Stimulated activated CD4-positive, alpha-beta T cell treated with anti-CD3 and anti-CD28 coated beads, TNF-alpha, amount 100 ng/mL, for 4 hours (primary cell): ENCODE measurements at regions not wholly inside any gene's neighbourhood (a gene's known extent, or its start where the extent isn't known, plus 50 kb on each side); places are given as distances from the start of the nearest gene placed in this dataset.

ENCODE experiments used
- DNase-seq, 3 experiments: peaks; one replicate each; pipeline ENCODE4 v3.0.0-alpha.2; 2020; ENCODE audit warnings: low read depth in 3 of 3

DNA sequence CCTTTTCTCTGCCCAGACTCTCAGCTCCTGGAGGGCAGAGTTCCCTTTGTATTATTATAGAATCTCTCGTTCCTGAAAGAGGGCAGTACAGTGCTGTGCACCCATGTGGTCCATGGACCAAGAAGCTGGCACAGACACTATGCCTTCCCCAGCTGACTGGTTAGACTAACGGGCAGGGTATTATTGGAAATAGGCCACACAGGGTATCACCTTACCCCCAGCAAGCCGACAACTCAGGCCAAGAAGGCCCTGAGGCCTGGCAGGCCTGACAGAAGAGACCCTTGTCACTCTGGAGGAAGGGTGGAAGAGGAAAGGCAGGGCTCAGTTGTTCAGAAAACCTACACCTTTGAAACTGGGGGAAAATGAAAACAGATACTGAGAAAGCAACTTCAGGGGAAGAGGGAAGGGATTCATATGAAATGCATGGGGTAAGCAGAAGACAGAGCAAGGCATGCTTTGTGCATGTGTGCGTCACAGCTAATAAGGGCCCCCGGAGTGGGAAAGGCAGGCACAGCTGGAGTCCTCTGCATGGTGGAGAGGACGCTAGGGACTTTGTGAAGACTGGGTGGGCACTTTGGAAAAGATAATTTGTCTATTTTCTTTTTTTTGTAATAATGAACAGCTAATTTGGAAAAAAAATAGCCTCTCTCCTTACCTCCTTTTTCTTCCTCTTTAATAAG lies 476.8 kb upstream of the CELF4 start:
- no peak for DNase-seq

DNA sequence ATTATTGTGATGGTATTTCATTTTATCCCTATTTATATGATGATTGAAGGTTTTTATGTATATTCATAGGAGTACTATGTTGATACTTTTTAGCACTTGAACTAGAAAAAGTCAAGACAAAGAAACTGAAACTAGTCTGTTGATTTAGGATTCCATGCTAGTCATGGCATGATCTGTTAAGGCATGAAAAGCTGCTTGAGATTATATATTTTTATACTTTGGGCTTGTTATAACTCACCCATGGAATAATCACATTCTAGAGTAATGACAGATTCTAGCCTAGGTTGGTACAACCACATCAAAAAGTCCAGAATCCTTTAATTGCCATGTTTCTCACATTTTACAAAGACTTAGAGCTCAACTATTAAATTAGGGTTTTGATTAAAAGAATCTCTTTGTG lies 472.6 kb upstream of the CELF4 start:
- DNase-seq, result no peak

DNA sequence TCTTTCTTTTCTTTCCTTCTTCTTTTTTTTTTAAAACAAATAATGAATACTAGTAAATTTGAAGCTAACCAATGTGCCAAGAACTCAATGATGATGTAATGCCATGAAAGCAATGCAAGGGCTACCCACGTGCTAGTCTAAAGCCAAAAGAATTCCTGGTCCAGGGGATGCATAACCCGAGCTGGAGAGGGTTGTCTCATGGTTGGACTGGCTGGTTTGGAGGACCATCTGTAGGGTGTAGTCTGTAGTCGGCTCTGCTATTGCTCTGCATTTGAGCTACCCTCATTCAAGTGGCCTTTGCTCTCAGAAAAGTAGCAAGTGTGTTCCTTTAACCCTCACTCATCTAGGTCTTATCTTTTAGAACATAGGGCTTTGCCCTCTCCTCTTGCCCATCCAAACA lies 469.6 kb upstream of the CELF4 start:
- DNase-seq, result no peak

DNA sequence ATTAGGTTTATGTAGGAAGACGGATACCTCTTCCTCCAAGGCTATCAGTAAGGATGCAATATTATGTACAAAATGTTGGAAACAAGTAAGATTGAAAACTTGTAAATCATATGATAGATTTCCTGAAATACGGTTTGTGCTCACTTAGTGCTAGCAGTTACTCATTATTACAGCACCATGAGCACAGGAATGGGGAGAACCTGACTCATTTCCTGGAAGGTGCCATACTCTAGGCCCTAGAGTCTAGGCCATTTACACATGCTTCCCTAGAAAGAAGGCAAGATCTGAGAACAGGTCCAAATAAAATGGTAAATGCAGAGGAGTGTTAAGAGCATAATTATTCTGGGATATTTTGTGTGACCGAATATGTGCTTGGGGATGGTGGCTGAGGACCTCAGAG lies 467.7 kb upstream of the CELF4 start:
- no peak for DNase-seq

DNA sequence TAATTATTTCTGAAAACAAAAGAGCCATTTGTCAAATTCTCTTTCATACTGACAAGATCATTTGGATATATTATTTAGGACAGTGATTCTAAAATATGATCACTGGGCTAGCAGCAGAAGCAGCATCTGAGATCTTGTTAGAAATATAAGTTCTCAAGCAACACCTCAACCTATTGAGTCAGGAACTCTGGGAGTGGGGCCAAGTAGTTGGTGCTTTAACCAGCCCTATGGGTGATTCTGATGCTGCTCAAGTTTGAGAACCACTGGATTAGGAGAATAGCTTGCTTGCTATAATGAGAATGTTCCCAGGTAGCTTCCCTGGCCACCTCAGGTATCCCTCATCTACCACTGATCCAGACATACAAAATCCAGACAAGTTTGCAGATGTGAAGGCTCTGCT lies 466.9 kb upstream of the CELF4 start:
- no peak for DNase-seq

DNA sequence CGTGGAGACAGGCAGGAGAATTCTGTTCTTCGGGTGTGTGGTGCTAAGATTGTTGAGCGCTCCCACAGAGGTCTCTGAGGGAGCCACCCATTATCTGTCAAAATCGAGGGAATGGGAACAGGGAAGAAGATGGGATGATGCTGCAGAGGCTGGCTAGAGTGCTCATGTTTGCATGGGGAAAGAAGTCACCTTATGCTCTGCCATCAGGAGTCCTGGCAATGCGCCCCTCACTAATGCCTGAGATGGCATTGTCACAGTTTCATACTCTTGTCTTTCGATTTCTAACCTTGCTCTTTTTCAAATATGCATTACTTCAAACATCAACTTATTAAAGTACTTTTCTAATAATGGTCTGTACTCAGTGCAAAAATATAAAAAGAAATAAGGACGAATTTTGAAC lies 463.3 kb upstream of the CELF4 start:
- DNase-seq, result no peak

DNA sequence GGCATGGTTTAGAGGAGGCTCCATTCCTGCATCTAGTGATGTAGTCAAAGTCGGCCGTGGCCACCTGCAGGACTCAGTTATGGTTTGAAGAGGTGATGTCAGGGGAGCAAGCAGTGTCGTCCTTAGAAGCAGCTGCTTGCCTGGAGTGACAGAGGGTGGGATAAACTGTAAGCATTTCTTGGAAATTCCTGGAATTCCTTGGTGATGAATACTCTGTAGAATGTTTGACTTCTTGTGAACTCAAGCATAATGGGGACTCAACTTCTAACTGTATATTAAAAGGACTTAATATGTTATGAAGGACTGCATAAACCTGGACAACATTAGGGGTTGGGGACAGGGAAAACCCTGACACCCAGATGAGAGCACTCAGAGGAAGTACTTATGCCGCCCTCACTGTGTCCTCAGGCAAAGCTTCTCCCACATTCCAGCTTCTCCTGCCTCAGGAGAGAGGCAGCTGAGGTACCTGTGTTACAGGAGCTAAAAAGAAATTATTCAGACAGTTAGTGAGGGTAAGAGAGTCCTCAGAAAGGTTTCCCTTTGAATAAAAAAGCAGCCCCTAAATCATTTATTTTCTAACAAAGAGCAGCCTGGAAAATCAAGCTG lies 459.9 kb upstream of the CELF4 start:
- no peak for DNase-seq

DNA sequence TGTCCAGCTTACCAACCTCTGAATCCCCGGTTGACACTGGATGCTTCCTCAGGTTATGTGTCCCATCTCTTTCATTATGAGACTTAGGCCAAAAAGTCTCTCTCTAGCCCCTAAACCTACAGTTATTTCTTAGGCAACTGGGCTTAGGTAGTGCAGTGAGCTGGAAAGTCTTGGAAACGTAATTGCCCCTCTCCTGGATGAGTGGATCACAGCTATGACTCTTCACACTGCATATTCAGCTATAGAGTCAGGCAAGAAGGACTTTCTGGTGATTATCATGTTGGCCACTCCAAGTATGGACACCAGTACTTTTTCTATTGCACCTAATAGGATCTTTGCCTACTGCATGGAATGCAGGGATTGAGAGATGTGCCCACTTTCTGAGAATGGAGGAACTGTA lies 458.3 kb upstream of the CELF4 start:
- DNase-seq, result no peak

DNA sequence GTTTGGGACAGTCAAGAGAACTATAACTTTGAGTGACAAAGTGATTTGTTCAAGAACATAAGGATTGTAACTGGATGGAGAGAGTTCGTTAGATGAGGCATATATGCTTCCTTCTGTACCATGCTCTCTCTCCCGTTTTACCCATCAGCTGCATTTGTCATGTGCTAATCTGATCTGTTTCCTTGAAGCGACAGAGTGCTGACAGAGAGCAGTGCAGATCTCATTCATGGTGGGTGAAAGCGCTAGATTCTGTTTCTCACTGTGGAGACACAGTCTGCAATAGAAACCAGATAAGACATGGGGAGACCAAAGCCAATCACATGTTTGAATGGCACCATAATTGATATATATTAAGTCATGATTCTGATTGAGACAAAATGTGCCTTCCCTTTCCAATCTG lies 456.6 kb upstream of the CELF4 start:
- no peak for DNase-seq

DNA sequence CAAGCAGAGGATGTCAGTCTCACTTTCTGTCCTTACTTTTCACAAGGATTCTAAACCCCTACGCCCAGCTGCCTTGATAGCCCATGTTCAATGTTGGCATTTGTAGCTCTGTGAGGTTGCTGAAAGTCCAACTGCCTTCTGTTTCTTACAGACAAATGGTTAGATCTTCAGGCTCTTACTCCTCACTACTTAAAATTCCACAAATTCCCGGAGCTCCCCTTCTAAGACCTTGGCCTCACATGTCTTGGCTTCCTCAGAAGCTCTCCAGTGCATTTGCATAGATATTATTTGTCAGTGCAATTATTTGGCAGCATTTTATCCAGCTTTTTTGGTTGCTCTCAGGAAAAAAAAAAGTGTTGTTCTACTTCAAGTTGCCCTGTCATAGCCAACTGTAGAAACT lies 453.7 kb upstream of the CELF4 start:
- DNase-seq, result no peak

DNA sequence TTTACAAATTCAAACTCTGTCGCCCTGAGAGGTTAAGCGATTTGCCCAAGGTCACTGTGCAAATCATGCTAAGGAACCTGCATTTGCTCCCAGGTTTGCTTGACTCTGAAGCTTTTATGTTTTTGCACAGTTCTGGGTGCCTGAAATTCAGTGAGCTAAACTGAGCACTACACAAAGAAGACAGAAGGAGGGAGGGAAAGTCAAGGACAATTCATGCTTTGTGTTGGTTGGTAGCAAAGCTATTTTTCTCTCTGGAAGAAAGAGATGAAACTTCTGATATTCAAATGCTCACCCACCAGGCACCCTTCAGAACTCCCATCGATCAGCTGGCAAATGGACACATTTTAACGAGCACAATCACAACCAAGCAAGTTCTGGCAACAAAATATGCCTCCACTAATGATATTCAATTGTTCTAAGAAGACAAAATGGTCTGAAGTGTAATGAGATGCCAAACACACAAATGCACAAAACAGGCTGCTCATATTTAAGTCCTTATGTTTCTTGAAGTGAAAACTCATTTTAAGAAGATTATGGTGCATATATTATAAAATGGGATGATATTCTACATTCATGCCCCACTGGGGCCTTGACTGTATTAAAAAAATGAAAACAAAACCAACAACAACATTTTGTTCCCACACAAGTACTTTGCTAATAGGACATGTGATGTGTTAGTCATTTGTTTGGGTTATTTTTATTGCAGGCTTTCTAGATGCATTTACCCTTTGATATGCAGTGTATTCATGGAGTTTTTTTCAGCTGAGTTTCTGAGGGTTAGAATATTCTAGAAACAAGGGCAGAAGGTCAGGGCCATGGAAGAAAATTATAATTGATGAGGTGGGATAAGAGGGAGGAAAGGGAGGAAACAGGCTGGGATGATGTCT lies 445.6 kb upstream of the CELF4 start:
- DNase-seq, result no peak

DNA sequence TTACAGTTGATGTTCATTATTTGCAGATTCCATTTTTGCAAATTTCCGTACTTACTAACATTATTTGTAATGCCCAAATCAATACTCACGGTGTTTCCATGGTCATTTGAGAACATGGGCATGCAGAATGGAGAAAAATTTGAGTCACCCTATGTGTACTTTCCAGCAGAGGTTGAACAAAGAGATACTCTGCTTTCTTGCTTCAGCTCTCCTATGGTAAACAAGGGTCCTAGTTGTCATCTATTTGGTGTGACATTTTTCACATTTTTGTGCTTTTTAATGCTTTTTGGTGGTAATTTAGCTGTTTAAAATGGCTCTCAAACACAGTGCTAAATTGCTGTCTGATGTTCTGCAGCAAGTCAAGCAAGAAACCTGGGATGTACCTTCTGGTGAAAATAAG lies 444.4 kb upstream of the CELF4 start:
- no peak for DNase-seq

DNA sequence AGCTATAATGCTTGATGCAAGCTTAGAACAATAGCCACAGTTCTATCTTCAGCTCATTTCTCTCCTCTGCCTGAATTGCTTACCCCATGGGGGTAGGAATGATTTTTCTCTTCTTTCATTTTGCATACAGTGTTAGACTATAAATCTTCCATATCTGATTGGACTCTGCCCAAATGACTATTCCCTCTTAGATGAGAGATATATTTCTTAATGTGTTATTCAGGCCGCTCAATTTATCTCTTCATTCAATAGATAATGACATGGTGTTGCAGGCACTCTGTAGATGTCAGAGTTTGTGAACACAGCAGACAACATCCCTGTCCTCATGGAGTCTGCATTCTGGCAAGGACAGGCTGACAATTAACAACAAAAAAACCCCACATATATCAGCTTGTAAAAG lies 443.7 kb upstream of the CELF4 start:
- no peak for DNase-seq

DNA sequence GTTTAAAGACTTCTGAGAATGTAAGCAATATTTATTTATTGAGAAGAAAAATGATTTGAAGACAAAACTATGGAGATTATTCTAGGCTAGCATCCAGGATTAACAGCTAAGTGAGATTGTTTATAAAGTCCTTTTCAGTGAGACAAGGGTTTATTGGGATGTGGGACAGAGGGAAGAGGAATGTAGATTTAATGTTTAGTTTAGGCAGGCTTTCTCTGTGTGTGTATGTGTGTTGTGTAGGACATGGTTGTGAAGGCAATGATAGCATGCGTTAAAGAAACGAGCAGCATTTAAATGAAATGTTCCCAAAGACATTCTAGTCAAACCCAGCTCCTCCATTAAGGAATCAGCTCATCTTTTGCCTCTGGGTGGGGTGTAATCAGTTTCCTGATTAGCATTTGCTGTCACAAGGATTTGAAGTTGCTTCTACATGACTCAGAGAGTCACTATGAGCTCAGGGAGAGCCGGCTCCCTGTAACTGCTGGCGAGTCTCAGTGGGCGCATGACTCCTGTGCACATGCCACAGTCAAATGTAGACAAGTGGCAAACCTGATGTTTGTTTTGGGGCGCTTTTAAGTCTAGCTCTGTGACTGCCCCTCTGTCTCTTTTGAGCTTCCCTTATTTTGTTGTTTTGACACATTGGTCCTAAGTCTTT lies 442.2 kb upstream of the CELF4 start:
- no peak for DNase-seq

DNA sequence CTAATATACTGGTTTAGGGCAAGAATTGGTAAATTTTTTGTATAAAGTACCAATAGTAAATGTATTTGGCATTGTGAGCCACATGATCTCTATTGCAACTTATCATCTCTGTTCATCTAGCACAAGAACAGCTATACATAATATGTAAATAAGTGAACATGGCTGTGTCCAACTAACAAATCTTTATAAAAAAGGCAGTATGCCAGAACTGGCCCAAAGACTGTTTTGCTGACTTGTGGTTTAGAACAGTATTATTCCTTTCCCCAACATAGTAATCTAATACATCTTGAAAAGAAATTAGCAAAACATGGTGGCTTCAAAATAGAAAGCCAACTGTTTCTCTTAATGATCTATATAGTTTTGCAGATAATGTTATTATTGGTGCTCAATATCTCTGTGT lies 441.4 kb upstream of the CELF4 start:
- DNase-seq, result no peak

DNA sequence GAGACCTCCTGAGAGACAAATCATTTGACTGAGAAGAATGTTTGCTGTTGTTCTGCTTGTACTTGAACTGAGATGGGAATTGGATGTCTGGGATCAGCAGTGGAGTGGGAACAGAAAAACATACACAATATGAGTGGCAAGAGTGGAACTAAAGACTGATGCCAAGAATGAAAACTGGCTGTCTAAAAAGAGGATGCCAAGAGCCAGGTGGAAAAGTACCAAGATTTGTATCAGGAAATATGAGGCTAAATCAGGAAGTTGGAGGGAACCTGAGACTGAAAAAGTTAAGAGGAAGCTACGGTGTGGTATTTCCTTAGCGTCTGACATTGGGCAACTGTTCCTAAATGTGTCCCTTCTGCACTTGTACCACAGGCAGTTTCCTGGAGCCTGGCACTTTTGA lies 440.9 kb upstream of the CELF4 start:
- no peak for DNase-seq

DNA sequence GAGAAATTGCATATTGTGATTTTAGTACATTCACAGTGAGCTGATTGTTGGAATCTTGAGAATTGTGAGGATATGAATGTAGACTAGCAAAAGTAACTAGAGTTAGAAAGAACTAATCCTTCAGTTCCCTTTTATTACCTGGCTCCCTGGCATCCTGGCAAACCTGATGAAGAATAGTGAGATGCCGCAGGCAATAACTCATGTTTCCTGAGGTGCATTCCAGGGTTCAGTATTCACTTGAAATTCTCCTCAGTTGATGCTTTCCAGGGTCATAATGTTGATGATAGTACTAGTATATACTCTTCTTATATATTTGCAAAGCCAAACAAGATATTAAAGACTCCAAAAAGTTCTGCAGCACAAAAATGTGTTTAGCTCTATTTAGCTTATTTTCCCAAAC lies 432.1 kb upstream of the CELF4 start:
- no peak for DNase-seq

DNA sequence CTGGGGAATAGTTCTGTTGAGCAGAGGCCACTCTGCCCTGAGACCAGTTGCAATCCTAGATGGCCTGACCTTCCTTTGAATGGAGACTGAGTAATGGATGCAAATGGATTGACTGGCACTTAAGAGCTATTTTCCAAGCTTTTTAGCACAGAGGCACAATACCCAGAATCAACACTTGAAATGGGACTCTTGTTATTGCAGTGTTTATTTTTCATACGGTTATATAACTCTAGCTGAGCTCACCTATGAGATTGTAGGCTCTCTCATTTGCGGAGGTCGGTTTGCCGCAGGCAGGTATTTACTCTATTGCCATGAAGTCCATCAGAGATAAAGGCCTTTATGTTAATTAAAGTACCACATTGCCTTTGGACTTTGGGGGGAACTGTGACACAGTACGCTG lies 422.3 kb upstream of the CELF4 start:
- no peak for DNase-seq

DNA sequence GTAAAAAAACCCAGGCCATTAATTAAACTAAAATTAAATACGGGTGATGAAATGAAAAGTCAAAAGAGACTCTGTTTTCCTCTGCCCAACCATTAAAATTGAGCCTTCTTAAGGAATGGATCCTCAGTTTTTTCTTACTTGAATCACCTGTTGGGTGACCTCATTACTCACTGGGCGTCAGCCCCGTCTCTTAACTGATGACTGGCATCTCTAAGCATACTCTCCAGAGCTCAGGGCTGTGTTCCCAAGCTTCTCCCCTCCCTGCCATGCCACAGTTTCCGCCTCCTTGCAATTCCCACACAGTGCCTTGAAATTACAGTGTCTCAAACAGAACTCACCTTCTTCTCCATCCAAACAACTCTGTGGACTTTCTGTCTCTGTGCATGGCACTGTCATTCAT lies 421.1 kb upstream of the CELF4 start:
- DNase-seq, result no peak

DNA sequence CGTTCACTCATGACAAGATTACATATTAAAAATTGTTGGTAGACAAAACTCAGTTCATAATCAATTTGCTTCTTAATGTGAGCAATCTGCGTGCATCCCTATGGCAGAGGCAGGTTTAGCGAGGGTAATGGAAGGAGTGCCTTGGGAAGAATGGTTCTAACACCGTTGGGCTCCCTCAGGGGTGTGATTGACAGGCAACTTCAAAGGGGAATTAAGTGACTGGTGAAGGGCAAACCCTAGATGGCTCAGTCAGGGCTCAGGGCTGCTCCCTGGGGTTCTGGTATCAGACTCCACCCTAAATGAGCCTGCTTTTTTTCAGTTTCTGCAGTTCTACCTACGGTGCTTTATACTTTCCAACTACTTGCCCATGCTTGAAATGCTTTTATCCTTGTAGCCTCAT lies 419.5 kb upstream of the CELF4 start:
- no peak for DNase-seq

DNA sequence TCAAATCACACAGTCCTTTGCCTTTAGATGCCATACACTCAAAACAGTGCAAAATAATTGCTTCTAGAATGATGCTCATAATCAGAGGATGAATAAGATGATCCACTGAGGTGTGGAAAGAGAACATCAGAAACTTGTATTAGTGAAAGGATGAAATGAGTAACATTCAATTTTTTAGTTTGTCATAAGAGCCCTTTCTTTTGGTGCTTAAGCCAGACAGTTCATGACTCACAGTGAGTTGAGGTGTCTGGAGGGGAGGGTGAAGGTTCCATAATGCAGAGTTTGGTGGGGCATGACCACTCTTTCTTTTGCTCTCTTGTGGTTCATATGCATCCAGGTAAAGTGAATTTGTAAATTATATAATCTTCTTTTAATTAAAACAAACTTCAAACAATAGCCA lies 415.0 kb upstream of the CELF4 start:
- DNase-seq, result no peak

DNA sequence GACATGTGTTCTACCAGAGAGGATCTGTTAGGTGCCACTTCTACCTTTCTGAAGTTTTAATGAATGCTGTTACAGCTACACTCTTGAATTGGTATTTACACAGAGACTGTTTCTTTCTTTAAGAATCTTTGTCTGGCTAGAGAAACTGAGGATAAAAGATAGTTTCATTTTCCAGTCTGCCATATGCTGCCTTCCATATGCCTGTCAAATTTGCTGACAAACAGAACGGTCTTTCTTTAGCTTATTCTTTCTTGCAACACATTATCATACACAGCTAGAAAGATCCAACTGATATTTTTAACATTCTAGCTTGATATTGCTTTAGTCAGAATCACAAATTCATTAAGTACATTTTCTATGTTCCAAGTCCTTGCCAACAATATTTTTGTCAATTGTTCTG lies 409.8 kb upstream of the CELF4 start:
- DNase-seq, result no peak

DNA sequence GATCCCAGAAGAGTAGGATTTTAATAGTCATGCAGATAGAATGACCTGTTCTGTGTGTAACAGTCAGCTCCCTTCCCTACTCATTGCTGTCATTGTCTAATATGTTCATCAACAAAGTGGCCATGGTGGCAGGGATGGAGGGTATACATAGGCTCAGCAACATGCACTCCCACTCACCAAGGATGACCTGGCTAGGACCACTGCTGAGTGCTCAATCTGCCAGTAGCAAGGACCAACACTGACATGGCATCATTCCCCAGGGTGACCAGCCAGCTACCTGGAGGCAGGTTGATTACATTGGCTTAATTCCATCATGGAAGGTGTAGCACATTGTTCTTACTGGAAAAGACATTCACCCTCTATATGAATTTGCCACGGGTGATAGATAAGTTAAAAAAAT lies 401.7 kb upstream of the CELF4 start:
- DNase-seq, result no peak
